ENCODE measurements at regions not wholly inside any gene's neighbourhood (a gene's known extent, or its start where the extent isn't known, plus 50 kb on each side); places are given as distances from the start of the nearest gene placed in this dataset.

DNA sequence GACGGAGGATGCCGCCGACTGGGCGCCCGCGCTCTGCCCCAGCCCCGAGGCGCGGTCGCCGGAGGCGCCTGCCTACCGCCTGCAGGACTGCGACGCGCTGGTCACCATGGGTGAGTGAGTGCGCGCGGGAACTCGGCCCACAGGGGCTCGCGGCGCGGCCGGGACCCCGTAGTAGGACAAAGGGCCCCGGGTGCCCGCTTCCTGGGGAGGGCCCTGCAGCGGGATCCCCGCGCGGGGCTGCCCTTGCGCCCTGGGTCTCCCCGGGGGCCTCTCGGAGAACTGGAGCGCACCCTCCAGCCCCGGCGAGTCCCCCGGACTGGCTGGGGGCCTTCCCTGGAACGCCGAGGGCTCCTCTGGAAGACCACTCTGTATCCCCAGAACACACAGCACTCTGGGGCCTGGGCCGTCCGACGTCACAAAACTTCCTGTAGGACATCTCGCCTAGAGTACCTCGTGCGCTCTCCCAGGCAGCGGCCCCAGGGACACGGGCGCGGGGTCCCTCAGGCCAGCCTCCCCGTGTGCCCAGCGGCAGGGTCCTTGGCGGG, 362.9 kb upstream of the AMELY start:
- TF ChIP-seq, protein P1, sequence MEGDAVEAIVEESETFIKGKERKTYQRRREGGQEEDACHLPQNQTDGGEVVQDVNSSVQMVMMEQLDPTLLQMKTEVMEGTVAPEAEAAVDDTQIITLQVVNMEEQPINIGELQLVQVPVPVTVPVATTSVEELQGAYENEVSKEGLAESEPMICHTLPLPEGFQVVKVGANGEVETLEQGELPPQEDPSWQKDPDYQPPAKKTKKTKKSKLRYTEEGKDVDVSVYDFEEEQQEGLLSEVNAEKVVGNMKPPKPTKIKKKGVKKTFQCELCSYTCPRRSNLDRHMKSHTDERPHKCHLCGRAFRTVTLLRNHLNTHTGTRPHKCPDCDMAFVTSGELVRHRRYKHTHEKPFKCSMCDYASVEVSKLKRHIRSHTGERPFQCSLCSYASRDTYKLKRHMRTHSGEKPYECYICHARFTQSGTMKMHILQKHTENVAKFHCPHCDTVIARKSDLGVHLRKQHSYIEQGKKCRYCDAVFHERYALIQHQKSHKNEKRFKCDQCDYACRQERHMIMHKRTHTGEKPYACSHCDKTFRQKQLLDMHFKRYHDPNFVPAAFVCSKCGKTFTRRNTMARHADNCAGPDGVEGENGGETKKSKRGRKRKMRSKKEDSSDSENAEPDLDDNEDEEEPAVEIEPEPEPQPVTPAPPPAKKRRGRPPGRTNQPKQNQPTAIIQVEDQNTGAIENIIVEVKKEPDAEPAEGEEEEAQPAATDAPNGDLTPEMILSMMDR (conservative IDR thresholded peaks at IDR 0.05; ENCODE audit: low read depth, low read length): no peak
- H3K4me3 ChIP-seq (ENCODE audit: low read depth, low read length): peak overlapping the region; percentile 61
- no peak for DNase-seq (ENCODE audit: low read depth)

DNA sequence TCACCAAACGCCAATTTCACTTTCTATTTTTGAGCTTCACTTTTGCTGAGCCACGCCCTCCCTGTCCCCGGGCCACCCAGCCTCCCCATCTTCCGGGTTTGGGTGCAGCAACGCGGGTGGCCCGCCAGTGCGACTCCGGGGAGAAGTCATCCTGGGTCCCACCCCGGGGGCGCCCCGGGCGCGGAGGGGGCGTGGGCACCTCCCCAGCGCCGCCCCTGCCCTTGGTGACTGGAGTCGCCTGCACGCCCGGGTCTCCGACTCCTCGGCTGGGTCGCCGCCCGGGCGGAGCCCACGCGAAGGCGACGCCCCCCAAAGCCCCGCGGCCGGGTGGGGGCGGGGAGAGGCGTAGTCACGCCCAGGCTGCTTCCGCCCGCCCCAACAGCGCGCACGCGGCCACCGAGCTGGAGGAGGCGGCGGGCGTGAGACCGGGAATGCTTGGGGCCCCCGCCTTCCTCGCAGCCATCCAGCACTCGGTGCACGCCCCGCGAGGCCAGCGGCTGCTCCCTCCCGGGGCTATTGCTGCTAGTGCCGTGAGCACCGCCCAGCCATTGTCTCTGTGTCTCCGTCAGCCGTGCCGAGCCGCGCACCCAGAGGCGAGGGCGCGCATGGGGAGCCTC, 362.1 kb upstream of the AMELY start:
- peak overlapping the region; percentile 61 for H3K4me3 ChIP-seq (ENCODE audit: low read depth, low read length)
- no peak for DNase-seq (ENCODE audit: low read depth)
- TF ChIP-seq, protein P1 (conservative IDR thresholded peaks at IDR 0.05; ENCODE audit: low read depth, low read length): no peak

GRCh38 chrY:7272556-7273195, 361.1 kb upstream of the AMELY start:
- H3K4me3 ChIP-seq (ENCODE audit: low read depth, low read length): peak overlapping the region; percentile 22
- DNase-seq (ENCODE audit: low read depth): no peak

GRCh38 chrY:7263773-7264172, 352.2 kb upstream of the AMELY start:
- TF ChIP-seq, protein P1 (conservative IDR thresholded peaks at IDR 0.05; ENCODE audit: low read depth, low read length): no peak
- no peak overlapping the region for H3K4me3 ChIP-seq (ENCODE audit: low read depth, low read length)
- no peak for DNase-seq (ENCODE audit: low read depth)

More at GRCh38 chrY:7272556-7273195, 361.1 kb upstream of the AMELY start:
- TF ChIP-seq, protein P1 (conservative IDR thresholded peaks at IDR 0.05; ENCODE audit: low read depth, low read length): peak; percentile 44

- TF ChIP-seq, protein P1 (conservative IDR thresholded peaks at IDR 0.05; ENCODE audit: low read depth, low read length): no peak
- no peak overlapping the region for H3K4me3 ChIP-seq (ENCODE audit: low read depth, low read length)
- no peak for DNase-seq (ENCODE audit: low read depth)
Measured at GRCh38 chrY:7262531-7262930, 351.0 kb upstream of the AMELY start.

DNA sequence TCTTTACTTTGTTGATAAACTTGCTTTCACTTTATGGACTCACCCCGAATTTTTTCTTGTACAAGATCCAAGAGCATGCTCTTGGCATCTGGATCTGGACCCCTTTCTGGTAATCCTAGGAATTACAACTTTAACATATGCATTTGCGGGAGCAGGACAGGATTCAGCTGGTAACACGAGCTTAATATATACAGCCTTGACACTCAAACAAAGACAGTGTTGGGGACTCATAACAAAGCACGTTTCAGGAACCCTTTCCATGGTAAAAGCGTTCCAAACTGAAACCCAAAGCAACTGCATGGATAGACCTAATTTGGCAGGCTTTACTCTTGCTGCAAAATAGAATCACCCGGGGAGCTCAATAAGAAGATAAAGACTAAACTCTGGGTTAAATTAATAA, 349.7 kb upstream of the AMELY start:
- no peak for DNase-seq (ENCODE audit: low read depth)
- TF ChIP-seq, protein P1 (conservative IDR thresholded peaks at IDR 0.05; ENCODE audit: low read depth, low read length): no peak
- H3K4me3 ChIP-seq (ENCODE audit: low read depth, low read length): no peak overlapping the region
